Kidney (tissue), 13 donors: ENCODE measurements at regions not wholly inside any gene's neighbourhood (a gene's known extent, or its start where the extent isn't known, plus 50 kb on each side); places are given as distances from the start of the nearest gene placed in this dataset.
"Not testable (repeated sequence)": the region's sequence is repeated elsewhere in the genome, so short reads cannot be mapped to it uniquely, and the experiment has no call there.

Experiments used
- DNase-seq, 5 donors: peaks; one replicate each; pipeline ENCODE4 v3.0.0-alpha.2; 2013 to 2020
- FAIRE-seq: peaks from 2 replicates; lab custom pipeline; 2012; peaks lifted over from hg19 to GRCh38; lab: Jason Lieb, UNC
- H3K27ac ChIP-seq, 2 donors: one replicate each; pipeline ENCODE4 v1.7.0; 2013; ENCODE audit warnings: low read depth in 2 of 2, low read length in 2 of 2, inconsistent platforms in 1 of 2
- H3K27me3 ChIP-seq: one replicate; pipeline ENCODE4 v1.7.1; 2013; ENCODE audit warnings: low read length, inconsistent platforms; ENCODE audit not compliant: control insufficient read depth, insufficient read depth
- H3K36me3 ChIP-seq, 3 donors: one replicate each; pipeline versions ENCODE4 v1.7.0 to v1.7.1; 2013; ENCODE audit warnings: low read length in 3 of 3, control low read depth in 1 of 3, inconsistent platforms in 1 of 3; ENCODE audit not compliant: insufficient read depth in 3 of 3, control insufficient read depth in 2 of 3
- H3K4me1 ChIP-seq, 3 donors: one replicate each; pipeline versions ENCODE4 v1.7.0 to v1.7.1; 2013; ENCODE audit warnings: low read length in 3 of 3, inconsistent platforms in 1 of 3, low read depth in 1 of 3; ENCODE audit not compliant: control insufficient read depth in 2 of 3, insufficient read depth in 2 of 3
- H3K4me3 ChIP-seq, 3 donors: one replicate each; pipeline versions ENCODE4 v1.7.0 to v1.8.1; 2013; ENCODE audit warnings: low read length in 3 of 3, control low read depth in 1 of 3, inconsistent platforms in 1 of 3
- H3K9ac ChIP-seq, 3 donors: one replicate each; pipeline versions ENCODE4 v1.7.0 to v1.7.1; 2013; ENCODE audit warnings: low read length in 3 of 3, control low read depth in 1 of 3, inconsistent platforms in 1 of 3
- H3K9me3 ChIP-seq, 3 donors: one replicate each; pipeline versions ENCODE4 v1.7.0 to v1.7.1; 2013; ENCODE audit warnings: low read length in 3 of 3, control low read depth in 1 of 3, inconsistent platforms in 1 of 3; ENCODE audit not compliant: control insufficient read depth in 2 of 3, insufficient read depth in 1 of 3
- intact Hi-C: fragments of 100-400 bp; cut with DNase I; formaldehyde crosslinking; loops from one replicate; pipeline ENCODE4 v1.11.1; 2022
- TF ChIP-seq, protein P1 (sequence below): IDR thresholded peaks from 3 replicates; pipeline ENCODE4 v1.5.1; 2012; ENCODE audit warnings: mild to moderate bottlenecking, moderate library complexity, borderline replicate concordance; ENCODE audit not compliant: insufficient read depth; ENCODE audit errors: extremely low read depth
- donor health status: control.
- donor health status: control.
- donor health status: control.
- donor health status: control.
- donor health status: control.
- donor health status: DM: yes; HTN: yes; CAD: no.
- donor health status: Normal renal cell carcinoma (clear cell type).

GRCh38 chr2:53114991-53115390, 652.6 kb upstream of the CHAC2 start:
- TF ChIP-seq, protein P1, sequence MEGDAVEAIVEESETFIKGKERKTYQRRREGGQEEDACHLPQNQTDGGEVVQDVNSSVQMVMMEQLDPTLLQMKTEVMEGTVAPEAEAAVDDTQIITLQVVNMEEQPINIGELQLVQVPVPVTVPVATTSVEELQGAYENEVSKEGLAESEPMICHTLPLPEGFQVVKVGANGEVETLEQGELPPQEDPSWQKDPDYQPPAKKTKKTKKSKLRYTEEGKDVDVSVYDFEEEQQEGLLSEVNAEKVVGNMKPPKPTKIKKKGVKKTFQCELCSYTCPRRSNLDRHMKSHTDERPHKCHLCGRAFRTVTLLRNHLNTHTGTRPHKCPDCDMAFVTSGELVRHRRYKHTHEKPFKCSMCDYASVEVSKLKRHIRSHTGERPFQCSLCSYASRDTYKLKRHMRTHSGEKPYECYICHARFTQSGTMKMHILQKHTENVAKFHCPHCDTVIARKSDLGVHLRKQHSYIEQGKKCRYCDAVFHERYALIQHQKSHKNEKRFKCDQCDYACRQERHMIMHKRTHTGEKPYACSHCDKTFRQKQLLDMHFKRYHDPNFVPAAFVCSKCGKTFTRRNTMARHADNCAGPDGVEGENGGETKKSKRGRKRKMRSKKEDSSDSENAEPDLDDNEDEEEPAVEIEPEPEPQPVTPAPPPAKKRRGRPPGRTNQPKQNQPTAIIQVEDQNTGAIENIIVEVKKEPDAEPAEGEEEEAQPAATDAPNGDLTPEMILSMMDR: no peak
- DNase-seq (no peak), FAIRE-seq (no peak)
- Histone ChIP-seq H3K4me3 (no peak overlapping the region), H3K36me3 (no peaks in the 10 kb centered on the region), H3K27ac (no peak overlapping the region), H3K27me3 (no peaks in the 10 kb centered on the region), H3K4me1 (no peaks in the 10 kb centered on the region), H3K9ac (no peak overlapping the region), H3K9me3 (no peaks in the 10 kb centered on the region)
- intact Hi-C loops: no loop called here

GRCh38 chr2:53114582-53114981, 653.0 kb upstream of the CHAC2 start:
- FAIRE-seq (no peak), DNase-seq (no peak)
- intact Hi-C loops: no loop called here
- H3K4me3 ChIP-seq: no peak overlapping the region
- no peaks in the 10 kb centered on the region for H3K36me3 ChIP-seq
- H3K27ac ChIP-seq: no peak overlapping the region
- no peaks in the 10 kb centered on the region for H3K4me1 ChIP-seq
- no peak overlapping the region for H3K9ac ChIP-seq
- no peaks in the 10 kb centered on the region for H3K27me3 ChIP-seq
- no peaks in the 10 kb centered on the region for H3K9me3 ChIP-seq
- TF ChIP-seq, protein P1: no peak

DNA sequence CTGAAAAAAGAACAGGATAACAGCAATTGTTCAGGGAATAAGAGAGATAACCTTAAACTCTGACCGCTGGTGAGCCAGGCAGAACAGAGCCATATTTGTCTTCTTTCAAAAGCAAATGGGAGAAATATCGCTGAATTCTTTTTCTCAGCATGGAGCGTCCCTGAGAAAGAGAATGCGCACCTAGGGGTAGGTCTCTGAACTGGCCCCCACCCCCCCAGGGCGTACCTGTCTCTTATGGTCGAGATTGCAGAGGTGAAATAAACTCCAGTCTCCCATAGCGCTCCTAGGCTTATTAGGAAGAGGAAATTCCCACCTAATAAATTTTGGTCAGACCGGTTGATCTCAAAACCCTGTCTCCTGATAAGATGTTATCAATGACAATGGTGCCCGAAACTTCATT, 655.2 kb upstream of the CHAC2 start:
- H3K9ac ChIP-seq, FAIRE-seq, H3K27ac ChIP-seq, DNase-seq, H3K4me3 ChIP-seq, H3K36me3 ChIP-seq, H3K4me1 ChIP-seq, intact Hi-C loops, H3K27me3 ChIP-seq, H3K9me3 ChIP-seq: not testable (repeated sequence)

GRCh38 chr2:53111406-53111805, 656.2 kb upstream of the CHAC2 start:
- no peak for DNase-seq
- Histone ChIP-seq H3K36me3 (no peaks in the 10 kb centered on the region), H3K9ac (no peak overlapping the region), H3K4me1 (no peaks in the 10 kb centered on the region), H3K4me3 (no peak overlapping the region), H3K9me3 (no peaks in the 10 kb centered on the region), H3K27me3 (no peaks in the 10 kb centered on the region), H3K27ac (no peak overlapping the region)
- intact Hi-C loops: no loop called here
- TF ChIP-seq, protein P1: no peak
- FAIRE-seq: no peak
